Posterior cingulate gyrus (tissue), 11 donors: ENCODE measurements at regions not wholly inside any gene's neighbourhood (a gene's known extent, or its start where the extent isn't known, plus 50 kb on each side); places are given as distances from the start of the nearest gene placed in this dataset.

ENCODE experiments used
- DNase-seq, 10 donors: peaks; one replicate each; pipeline versions ENCODE4 v3.0.0 to v3.0.0-alpha.2; 2020 to 2021; ENCODE audit warnings: mixed read lengths in 3 of 10
- intact Hi-C: fragments of 100-400 bp; cut with DNase I; formaldehyde crosslinking; loops from one replicate; pipeline ENCODE4 v1.15.1; 2023

DNA sequence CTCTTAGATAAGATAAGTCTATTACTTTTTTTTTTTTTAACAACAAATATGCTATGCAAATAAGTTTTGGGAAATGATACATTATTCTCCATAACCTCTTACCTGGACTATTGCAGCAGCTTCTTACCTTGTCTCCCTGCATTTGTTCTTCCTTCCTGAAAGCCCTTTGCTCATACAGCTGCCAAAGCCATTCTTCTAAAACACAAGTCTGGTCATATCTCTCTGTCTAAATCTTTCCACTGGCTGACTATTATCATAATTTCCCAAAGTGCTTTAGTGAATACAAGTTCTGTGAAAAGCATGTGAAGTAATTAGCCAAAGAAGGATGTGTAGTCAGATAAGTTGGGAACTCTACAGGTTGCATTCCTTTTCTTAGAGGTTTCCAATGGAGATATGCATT lies 115.4 kb upstream of the CNTLN start:
- intact Hi-C loops: no loop called here
- no peak for DNase-seq

DNA sequence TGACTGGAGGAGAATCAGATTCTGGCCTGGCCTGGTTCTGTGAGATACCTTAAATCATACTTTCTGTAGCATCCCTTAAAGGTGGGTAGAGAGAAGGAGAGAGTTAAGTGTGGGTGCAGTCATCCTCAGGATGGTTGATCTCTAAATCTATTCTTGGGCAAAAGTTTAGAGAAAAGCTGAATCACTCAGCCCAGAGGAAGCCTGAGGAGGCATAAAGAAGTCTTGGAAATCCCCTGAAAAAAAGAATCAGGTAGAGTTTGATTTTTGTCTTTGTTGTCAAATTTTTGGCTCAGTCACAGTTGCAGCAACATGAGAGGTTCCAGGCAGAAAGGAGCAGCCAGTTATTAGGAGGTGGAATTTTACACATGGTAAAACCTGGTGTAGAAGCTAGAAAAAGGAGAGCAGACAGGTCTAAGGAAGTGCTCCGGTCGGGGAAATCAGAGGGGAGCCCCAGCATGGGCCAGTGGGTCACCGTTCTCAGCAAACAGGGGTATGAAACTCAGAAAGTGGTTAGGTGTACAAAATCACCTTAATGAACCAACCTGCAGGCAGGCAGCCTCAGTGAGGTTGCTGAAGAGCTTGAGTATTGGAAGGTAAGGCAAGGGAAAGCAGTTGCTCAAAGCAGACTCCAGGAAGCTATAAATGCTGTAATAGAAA lies 116.2 kb upstream of the CNTLN start:
- DNase-seq: no peak
- intact Hi-C loops: no loop called here

DNA sequence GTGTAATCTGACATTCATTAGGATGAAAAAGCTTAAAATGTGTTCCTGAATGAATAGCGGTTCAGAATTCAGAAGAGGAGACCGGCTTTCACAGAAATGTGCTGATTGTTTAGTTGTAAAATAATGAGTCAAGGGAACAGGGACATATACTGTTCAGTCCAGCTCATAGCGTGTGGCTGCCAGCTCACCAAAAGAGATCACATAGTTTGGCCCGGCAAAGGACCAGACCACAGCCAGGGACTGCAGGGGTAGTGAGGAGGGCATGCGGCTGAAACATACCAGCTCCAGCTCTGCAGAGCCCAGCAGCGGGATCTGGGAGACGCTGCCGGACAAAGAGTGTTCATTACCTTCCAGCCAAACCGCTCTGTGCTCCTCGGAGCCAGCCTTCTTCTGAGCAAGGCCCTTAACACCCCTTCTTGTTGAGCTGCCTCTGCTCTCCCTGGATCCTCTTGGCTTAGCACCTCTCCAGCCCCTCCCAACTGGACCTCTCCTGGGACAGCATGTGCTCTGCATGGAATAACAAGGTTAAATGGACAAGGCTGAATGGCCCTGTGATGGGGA lies 116.8 kb upstream of the CNTLN start:
- peak in 6 of 10 donors; percentile 3 to 81 (median 13) for DNase-seq
- intact Hi-C loops: no loop called here

DNA sequence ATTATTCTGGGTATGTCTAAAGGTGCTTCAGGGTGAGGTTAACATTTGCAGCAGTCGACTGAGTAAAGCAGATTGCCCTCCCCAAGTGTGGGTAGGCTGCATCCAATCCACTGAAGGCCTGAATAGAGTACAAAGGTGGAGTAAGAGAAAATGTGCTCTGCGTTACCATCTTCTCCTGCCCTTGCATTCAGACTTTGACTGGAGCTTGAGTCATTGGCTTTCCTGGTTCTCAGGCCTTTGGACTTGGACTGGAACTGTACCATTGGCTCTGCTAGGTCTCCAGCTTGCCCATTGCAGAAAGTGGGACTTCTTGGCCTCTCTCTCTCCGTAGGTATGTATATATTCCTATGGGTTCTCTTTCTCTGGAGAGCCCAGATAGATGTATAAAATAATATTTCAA lies 120.9 kb upstream of the CNTLN start:
- intact Hi-C loops: no loop called here
- no peak for DNase-seq

DNA sequence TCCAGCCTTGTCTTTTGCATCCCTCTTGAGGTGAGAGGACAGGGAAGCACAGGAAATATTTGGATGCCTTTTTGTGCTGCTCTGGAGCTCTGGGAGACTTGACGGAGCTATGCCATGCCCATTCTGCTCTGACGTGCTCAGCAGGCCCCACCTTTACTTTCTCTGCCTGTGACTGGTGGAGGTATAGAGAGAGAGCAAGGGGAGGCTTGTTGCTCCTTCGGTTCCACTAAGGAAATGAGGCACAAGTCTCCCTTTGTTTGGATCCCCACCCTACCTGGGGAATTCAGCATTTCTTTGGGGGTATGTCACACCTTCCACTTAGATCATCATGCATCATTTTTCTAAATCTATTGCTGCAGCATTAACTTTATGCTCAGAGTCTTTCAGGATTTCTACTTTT lies 121.8 kb upstream of the CNTLN start:
- no peak for DNase-seq
- intact Hi-C loops: no loop called here

DNA sequence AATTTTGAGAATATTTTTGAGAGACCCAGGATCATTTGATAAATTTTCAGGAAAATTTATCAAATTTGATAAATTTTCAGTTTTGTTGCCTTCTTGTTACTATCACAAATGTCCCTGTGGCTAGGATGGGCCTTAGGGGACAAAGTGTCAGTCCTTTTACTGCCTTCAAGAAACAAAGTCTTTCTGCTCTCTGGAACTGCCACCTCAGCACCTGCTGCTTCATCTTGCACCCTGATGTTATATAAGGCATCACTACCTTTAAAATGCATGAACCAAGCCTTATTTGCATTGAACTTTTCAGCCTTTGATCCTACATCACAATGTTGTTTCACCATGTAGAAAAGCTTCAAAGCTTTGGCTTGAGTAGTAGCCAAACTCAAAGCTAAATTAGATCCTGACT lies 123.0 kb upstream of the CNTLN start:
- DNase-seq: no peak
- intact Hi-C loops: no loop called here

DNA sequence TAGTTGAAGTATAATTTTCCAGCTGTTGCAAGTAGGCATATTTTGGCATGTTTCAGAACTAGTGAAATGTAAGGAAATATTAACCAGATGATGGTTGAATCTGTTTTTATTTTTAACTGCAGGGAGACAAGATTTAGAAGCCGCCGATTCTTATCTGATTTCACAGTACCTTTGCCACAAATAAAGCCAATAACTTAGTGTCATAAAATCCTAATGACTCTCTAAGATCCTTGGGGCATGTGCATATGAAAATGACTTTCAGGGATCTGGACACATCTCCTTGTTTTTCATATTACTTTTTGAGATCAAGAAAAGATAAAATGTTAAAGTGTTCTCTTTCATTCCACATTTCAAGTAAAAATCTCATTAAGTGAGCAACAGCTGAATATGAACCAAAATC lies 125.8 kb upstream of the CNTLN start:
- intact Hi-C loops: no loop called here
- no peak for DNase-seq

DNA sequence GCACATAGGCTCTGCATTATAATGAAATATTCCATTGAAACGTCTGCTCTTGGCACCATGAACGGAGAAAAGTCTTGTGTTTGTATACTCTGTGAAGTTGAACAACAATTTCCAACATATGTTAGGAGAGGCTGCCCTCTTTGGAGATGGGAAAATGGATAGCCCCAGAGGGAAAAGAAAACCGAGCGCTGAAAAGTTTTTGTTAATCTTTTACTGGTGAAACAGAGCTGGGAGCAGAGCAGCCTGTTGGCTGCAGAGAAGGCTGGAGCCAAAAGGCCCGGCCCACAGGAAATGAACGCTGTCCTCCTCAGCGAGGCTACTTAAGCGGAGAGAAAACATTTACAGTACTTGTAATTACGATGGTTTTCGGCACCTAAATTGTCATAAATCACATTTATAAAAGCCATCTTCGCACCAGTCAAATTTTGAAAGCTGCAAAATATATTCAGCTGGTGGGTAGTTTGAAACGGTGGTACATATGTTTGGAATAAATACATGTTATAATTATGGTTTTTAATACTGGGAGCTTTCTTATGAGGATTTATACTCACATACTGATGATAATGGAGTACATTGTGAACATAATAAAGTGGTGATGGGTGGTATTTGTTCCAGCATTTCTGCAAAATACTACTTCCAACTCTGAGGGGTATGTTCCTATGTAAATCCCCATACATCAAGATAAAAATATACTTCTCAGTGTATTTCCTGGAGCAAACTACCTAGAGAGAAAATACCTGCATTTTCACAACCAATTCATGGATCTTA lies 129.6 kb upstream of the CNTLN start:
- DNase-seq: no peak
- intact Hi-C loops: no loop called here

DNA sequence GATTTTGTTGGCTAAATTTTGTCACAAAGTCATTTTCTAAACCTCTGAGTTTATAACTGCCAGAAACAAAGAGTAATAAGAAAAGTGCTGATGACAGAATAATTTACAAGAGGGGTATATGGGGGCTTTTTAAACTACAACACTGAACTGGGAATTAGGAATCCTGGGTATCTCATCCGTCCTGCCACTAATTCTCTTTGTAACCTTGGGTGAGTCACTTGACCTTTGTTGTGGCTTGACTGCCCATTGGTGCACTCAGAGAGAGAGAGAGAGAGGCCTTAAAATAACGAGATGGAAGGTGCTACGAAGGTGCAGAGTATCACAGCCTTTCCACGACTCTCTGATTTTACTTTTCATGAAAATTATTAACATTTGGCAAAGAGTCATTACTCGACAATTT lies 130.3 kb upstream of the CNTLN start:
- no peak for DNase-seq
- intact Hi-C loops: no loop called here

DNA sequence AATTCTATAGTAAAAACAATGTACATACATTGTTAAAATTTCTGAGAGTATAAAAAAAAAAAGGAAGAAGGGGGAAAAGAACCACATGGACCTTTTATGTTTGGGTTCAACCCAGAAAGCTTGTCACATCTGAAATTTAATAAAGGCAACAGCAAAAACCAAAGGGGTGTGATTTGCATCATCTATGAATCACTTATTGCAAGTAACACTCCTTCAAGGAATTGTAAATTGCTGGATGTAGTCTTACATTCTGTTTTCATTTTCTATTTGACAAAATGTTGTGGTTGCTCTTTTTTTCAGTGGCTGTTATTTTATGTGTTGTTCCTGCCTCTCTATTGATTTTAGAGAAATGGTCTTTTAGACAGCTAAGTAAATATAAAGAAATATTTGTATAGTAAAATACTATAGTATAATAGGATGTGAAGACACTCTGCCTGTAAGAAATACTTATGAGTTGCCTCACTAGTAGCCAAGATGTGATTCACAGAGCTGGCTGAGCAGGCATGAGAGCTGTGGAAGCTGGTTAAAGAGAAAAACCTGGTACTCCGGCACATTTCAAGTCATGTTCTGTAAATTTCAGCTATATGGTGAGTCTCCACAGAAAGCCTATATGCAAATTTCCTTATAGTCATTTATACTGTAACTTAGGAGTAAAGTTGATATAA lies 131.1 kb upstream of the CNTLN start:
- intact Hi-C loops: no loop called here
- DNase-seq: no peak

DNA sequence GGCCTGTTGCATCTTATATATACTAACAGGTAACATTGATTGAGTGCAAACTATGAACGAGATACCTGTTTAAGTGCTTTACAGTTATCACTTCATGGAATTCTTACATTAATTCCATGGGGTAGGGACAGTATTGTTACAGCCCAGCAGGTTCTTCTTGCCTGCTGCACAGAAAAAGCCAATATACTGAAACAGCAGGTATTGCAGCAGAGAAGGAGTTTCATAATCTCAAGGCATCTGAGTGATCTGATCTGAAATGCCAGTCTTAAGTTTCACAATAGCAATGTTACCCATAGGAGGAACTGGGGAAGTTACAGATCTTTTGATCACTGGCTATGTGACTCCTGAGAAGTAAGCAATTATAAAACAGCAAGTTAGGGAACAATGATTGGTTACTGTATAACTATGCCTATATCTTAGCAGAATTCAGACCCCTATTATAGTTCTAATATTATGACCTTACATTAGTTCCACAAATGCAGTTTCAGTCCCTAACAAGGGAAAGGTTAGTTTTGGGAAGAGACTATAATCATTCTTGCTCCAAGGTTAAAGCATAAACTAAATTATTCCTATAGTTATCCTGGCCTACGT lies 126.5 kb upstream of the BNC2 start:
- DNase-seq: no peak
- intact Hi-C loops: no loop called here

DNA sequence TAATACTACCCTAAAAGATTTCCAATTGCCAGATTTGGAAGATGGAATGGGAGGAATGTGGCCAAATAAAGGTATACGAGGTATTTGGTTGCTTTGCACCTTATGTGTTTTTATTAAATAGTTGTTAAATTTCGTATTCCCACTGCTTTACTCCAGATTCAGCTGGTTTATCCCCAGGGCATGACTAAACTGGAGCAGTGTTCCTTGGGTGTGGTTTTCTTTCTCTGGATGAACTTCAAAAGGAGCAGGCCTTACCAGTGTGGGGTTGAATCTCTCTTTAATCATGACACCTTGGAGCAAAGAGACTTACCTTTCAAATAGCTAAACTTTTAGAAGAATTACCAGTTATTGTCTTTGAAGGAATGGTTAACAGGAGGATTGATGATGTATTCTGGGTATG lies 121.7 kb upstream of the BNC2 start:
- intact Hi-C loops: no loop called here
- DNase-seq: no peak

DNA sequence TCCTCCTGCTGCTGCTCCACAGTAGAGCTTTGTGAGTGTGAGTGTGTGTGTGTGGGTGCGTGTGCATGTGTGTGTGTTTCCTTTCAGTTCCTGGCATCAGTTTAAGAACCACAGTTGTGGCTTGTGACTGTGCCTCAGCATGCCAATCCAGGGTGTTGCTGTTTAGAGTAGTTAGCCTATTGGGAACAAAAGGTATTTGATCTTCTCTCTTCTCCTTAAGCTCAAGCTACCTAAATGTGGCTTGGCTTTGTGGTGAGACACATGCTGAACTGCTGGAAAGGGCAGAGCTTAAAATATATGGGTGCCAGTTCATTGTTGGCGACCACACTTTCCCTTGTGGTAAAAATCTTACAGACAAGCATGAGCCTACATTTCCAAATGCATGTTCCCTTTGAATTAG lies 116.6 kb upstream of the BNC2 start:
- DNase-seq: no peak
- intact Hi-C loops: no loop called here

DNA sequence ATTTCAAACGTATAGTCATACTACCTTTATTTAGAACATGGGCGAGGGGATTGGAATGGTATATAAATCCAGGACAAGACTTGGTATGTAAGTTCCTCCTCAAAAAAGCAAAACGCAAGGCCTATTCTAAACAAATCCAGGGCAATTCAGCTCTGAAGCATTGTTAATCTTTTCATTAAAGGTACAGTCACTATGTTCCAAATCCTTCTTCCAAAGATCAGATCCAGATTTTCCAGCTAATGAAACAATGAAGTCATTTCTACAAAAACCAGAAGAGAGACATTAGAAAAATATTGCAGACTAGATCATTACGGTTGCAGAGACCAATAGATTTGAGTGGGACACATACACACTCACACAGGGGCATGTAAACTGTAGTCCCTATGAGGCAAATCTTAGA lies 116.1 kb upstream of the BNC2 start:
- DNase-seq: no peak
- intact Hi-C loops: no loop called here

DNA sequence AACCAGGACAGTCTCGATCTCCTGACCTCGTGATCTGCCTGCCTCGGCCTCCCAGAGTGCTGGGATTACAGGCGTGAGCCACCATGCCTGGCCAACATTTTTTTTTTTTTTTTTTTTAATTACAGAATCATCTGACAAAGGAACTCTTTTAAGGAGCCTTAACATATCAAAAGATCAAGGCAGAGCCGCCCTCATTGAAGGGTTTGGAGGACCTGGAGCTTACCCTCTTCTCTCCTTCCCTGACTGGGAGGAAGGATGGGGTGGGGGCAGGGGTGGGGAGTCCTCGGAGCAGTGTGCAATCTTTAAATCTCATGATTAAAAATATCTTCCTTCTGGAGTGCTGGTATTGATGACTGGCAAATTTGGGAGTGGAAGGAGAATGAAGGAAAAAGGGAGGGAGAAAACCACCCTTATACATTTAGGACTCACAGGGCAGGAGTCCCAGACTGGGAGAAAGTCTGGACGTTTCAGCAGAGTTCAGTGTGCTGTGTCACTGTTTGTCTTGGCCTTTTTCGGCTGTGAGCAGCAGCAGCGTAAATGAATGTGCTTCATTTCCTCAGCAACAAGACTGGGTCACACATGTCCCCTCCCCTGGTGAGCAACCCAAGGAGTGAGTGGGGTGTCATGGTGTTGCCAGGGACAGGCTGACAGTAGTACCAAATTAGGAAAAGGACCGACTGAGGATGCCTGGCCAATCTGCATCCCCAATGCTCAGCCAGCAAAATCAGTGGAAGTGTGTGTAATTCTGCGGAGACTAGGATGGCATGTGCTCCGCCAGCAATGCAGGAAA lies 115.3 kb upstream of the BNC2 start:
- DNase-seq: no peak
- intact Hi-C loops: no loop called here

DNA sequence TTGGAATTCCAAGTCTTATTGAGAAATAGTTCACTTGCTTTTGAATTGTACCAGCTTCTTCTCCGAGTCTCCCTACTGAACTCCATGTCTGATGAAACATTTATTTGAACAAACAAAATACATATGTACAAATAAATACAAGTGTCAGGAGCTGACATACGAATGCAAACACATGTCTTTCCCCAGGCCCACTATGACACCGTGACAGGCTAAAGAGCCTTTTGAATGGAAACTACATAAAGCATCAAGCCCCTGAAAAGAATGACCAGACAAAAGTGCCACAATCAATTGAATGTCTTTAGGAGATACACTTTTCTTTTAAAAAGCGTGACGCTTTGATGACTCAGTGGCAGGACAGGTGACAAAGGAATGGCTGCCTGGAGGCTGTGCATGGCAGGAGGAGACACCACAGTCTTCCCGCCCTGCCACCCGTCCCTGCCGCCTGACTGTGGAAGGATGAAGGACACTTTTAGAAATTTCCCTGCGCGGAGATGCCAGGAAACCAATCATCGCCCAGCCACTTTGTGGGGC lies 112.4 kb upstream of the BNC2 start:
- intact Hi-C loops: no loop called here
- DNase-seq: no peak

DNA sequence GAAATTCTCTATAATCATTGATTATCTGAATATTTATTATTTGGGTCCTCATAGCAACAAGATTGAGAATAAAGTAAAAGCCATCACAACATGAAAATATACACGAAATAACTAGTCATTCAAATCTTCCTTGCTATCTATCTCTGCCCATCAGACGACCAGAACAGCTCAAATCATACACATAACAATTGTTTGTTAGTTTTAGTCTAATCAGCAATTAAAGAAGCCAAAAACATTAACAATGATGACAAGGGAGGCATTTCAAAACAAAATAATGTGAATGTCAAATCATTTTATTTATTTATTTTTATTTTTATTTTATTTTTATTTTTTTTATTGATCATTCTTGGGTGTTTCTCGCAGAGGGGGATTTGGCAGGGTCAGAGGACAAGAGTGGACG lies 106.0 kb upstream of the BNC2 start:
- DNase-seq: no peak
- intact Hi-C loops: no loop called here

DNA sequence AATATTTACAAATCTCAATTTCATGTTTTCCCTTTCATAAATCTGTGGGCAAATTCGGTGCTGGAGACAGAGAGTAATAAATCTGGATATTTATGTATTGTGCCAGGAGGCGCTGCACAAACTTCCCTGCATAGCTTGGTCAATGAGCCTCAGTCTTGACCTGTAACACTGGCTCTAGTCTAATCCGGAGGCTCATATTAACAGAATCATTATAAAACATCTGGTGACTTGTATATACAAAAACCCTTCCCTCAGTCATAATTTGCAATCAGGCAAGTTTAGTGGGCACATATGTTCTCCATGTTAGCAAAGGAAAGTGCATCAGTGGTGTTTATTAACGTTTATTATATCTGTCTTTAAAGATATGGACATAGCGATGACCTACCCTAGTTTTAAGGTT lies 104.0 kb upstream of the BNC2 start:
- DNase-seq: no peak
- intact Hi-C loops: no loop called here

DNA sequence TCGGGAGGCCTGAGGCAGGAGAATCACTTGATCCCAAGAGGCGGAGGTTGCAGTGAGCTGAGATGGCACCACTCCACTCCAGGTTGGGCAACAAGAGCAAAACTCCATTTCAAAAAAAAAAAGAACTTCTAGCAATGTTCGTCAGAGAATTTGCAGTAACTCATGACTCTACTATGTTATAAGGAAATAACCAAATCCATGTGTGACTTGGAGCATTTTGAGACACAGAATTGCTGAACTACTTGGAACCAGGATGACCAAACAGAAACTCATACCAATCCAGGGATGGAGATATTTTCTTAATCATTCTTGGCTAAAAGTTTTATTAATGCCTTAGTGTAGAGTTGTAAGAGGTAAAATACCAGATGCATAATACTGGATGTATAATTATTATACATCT lies 99.9 kb upstream of the BNC2 start:
- DNase-seq: no peak

DNA sequence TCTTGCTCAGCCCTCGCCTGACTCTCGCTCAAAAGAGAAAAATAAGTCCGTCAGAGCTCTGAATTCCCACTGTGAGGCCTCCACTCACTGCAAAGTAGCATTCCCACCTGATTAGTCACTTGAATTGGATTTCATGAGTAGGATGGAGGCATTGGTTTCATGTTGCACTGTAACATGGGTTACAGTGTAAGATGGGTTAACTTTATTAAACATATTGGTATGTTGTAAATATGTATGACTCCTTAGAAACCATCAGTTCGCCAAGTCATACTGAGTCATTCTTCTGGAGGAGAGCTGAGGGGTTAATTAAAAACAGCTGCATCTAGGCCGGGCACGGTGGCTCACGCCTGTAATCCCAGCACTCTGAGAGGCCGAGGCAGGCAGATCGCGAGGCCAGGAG lies 93.8 kb upstream of the BNC2 start:
- intact Hi-C loops: no loop called here
- no peak for DNase-seq

More for the DNA sequence above, 99.9 kb upstream of the BNC2 start:
- intact Hi-C loops: no loop called here
